HL-60 (cell line): ENCODE measurements at regions not wholly inside any gene's neighbourhood (a gene's known extent, or its start where the extent isn't known, plus 50 kb on each side); places are given as distances from the start of the nearest gene placed in this dataset.

ENCODE experiments used
- DNase-seq, 2 experiments: peaks; one replicate each; pipeline ENCODE4 v3.0.0-alpha.2; 2010 to 2020; ENCODE audit warnings: low read depth in 1 of 2, low spot score in 1 of 2
- H3K27ac ChIP-seq: fragments of 250-450 bp; sonication (Bioruptor Pico); replicated peaks from 2 replicates; pipeline ENCODE4 v1.5.1; 2020; ENCODE audit warnings: mild to moderate bottlenecking, moderate library complexity
- H3K27me3 ChIP-seq: fragments of 250-450 bp; sonication (Bioruptor Pico); 2 replicates; pipeline ENCODE4 v1.5.1; 2021; ENCODE audit warnings: mild to moderate bottlenecking, moderate library complexity; ENCODE audit not compliant: insufficient read depth, poor library complexity, severe bottlenecking
- H3K4me3 ChIP-seq: replicated peaks from 2 replicates; pipeline ENCODE4 v1.5.1; 2011; ENCODE audit warnings: mild to moderate bottlenecking, control low read depth, low read length; ENCODE audit not compliant: insufficient read depth
- GABPA ChIP-seq: IDR thresholded peaks from 2 replicates; pipeline ENCODE4 v1.6.1; 2012; ENCODE audit warnings: low read depth
- POLR2AphosphoS5 ChIP-seq: IDR thresholded peaks from 2 replicates; pipeline ENCODE4 v1.6.1; 2012; ENCODE audit warnings: low read depth
- SPI1 ChIP-seq: IDR thresholded peaks from 2 replicates; pipeline ENCODE4 v1.6.1; 2012; ENCODE audit warnings: low read depth, mild to moderate bottlenecking, borderline replicate concordance
- TF ChIP-seq, protein P1 (sequence below): IDR thresholded peaks from one replicate; pipeline ENCODE4 v1.5.1; 2011; ENCODE audit warnings: low read length, control low read depth, inconsistent platforms; ENCODE audit not compliant: insufficient read depth
- TF ChIP-seq, protein P2 (sequence below): IDR thresholded peaks from 2 replicates; pipeline ENCODE4 v1.6.1; 2012; ENCODE audit warnings: low read depth; ENCODE audit not compliant: insufficient replicate concordance

- Histone ChIP-seq H3K27me3 (no peaks in the 10 kb centered on the region), H3K4me3 (no peak overlapping the region), H3K27ac (no peak overlapping the region)
- DNase-seq = no peak
- TF ChIP-seq, protein P1, sequence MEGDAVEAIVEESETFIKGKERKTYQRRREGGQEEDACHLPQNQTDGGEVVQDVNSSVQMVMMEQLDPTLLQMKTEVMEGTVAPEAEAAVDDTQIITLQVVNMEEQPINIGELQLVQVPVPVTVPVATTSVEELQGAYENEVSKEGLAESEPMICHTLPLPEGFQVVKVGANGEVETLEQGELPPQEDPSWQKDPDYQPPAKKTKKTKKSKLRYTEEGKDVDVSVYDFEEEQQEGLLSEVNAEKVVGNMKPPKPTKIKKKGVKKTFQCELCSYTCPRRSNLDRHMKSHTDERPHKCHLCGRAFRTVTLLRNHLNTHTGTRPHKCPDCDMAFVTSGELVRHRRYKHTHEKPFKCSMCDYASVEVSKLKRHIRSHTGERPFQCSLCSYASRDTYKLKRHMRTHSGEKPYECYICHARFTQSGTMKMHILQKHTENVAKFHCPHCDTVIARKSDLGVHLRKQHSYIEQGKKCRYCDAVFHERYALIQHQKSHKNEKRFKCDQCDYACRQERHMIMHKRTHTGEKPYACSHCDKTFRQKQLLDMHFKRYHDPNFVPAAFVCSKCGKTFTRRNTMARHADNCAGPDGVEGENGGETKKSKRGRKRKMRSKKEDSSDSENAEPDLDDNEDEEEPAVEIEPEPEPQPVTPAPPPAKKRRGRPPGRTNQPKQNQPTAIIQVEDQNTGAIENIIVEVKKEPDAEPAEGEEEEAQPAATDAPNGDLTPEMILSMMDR = no peak
Observed at GRCh38 chr14:66284346-66284745, 201.8 kb upstream of the CCDC196 start.

GRCh38 chr14:66288511-66288910 lies 197.7 kb upstream of the CCDC196 start:
- TF ChIP-seq, protein P2, sequence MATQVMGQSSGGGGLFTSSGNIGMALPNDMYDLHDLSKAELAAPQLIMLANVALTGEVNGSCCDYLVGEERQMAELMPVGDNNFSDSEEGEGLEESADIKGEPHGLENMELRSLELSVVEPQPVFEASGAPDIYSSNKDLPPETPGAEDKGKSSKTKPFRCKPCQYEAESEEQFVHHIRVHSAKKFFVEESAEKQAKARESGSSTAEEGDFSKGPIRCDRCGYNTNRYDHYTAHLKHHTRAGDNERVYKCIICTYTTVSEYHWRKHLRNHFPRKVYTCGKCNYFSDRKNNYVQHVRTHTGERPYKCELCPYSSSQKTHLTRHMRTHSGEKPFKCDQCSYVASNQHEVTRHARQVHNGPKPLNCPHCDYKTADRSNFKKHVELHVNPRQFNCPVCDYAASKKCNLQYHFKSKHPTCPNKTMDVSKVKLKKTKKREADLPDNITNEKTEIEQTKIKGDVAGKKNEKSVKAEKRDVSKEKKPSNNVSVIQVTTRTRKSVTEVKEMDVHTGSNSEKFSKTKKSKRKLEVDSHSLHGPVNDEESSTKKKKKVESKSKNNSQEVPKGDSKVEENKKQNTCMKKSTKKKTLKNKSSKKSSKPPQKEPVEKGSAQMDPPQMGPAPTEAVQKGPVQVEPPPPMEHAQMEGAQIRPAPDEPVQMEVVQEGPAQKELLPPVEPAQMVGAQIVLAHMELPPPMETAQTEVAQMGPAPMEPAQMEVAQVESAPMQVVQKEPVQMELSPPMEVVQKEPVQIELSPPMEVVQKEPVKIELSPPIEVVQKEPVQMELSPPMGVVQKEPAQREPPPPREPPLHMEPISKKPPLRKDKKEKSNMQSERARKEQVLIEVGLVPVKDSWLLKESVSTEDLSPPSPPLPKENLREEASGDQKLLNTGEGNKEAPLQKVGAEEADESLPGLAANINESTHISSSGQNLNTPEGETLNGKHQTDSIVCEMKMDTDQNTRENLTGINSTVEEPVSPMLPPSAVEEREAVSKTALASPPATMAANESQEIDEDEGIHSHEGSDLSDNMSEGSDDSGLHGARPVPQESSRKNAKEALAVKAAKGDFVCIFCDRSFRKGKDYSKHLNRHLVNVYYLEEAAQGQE = no peak
- TF ChIP-seq, protein P1 = no peak
- TF ChIP-seq POLR2AphosphoS5 = no peak
- no peak for TF ChIP-seq SPI1
- no peak for TF ChIP-seq GABPA
- no peak overlapping the region for H3K27ac ChIP-seq
- no peak for DNase-seq
- H3K27me3 ChIP-seq = no peaks in the 10 kb centered on the region
- H3K4me3 ChIP-seq = no peak overlapping the region

DNA sequence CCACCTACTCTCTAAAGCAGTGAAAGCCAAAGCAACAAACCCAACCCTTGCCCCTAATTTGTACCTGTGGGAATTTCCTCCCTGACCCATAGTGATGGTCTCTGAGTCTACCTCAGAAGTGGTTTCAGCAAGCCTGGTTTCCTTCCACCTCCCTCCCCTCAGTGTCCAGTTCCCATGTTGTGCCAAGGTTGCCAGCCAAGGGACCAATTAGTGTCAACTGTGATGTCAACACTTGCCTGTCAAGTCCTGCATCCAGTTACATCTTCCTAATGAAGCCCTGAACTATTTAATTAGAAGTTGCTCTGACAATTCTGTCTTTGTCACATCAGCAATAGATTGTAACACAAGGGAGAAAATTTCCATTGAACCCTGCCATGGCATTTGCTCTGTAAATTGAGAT lies 194.4 kb upstream of the CCDC196 start:
- Histone ChIP-seq H3K4me3 (no peak overlapping the region), H3K27me3 (no peaks in the 10 kb centered on the region), H3K27ac (no peak overlapping the region)
- DNase-seq = no peak
- no peak for TF ChIP-seq POLR2AphosphoS5
- no peak for TF ChIP-seq SPI1
- TF ChIP-seq, protein P2 = no peak
- TF ChIP-seq, protein P1 = no peak
- no peak for TF ChIP-seq GABPA

DNA sequence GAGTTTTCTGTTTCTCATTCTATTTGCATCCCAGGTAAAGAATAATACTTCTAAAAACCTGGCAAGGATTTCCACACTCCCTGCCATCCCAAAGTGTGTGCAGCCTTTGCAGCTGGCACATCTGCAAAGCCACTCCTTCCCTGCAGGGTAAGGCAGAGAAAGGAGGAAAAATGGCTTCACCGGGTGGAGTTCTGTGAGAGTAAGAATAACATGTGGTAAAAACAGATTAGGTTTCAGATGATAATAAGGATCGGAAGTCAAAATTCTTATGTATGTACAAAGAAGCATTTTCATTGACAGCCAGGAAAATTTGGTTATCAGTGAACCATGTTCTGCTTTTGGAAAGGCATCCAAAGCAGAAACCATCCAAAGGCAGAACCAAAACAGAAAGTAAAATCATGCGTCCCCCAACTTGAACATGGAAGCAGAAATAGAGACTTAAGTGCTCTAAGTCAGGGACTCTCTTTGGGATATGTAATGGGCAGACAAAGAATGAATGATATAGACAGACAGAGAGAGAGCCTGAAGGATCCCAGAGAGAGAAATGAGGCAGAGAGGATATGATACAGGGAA lies 192.6 kb upstream of the CCDC196 start:
- Histone ChIP-seq H3K27ac (no peak overlapping the region), H3K27me3 (no peaks in the 10 kb centered on the region), H3K4me3 (no peak overlapping the region)
- no peak for DNase-seq
- TF ChIP-seq, protein P2 = no peak
- TF ChIP-seq POLR2AphosphoS5 (no peak), GABPA (no peak), SPI1 (no peak)
- TF ChIP-seq, protein P1 = no peak
